ENCODE measurements at regions not wholly inside any gene's neighbourhood (a gene's known extent, or its start where the extent isn't known, plus 50 kb on each side); places are given as distances from the start of the nearest gene placed in this dataset.

DNA sequence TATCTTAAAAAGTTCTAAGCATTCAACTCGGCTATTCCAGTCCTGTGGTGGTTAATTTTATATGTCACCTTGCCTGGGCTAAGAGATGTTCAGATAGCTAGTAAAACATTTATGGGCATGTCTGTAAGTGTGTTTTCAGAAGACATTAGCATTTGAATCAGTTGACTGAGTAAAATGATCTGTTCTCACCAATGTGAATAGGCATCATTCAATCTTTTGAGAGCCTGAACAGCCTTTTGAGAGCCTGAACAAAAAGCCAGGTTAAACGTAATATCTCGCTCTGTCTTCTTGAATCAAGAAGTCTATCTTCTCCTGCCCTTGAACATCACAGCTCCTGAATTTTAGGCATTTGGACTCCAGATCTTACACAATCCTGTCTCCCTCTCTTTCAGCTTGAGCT is 1266.1 kb downstream of the LRFN5 start:
- TF ChIP-seq, protein P1, sequence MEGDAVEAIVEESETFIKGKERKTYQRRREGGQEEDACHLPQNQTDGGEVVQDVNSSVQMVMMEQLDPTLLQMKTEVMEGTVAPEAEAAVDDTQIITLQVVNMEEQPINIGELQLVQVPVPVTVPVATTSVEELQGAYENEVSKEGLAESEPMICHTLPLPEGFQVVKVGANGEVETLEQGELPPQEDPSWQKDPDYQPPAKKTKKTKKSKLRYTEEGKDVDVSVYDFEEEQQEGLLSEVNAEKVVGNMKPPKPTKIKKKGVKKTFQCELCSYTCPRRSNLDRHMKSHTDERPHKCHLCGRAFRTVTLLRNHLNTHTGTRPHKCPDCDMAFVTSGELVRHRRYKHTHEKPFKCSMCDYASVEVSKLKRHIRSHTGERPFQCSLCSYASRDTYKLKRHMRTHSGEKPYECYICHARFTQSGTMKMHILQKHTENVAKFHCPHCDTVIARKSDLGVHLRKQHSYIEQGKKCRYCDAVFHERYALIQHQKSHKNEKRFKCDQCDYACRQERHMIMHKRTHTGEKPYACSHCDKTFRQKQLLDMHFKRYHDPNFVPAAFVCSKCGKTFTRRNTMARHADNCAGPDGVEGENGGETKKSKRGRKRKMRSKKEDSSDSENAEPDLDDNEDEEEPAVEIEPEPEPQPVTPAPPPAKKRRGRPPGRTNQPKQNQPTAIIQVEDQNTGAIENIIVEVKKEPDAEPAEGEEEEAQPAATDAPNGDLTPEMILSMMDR (IDR thresholded peaks at IDR 0.05) = no peak
- TF ChIP-seq REST (IDR thresholded peaks at IDR 0.05; ENCODE audit: insufficient read depth in 1 of 2, low read depth in 2 of 2, low read length in 1 of 2) = no peak

All from Panc1 (cell line).